NCI-H2107 treated with DMSO at 0.1 percent for 48 hours (cell line): ENCODE measurements at regions not wholly inside any gene's neighbourhood (a gene's known extent, or its start where the extent isn't known, plus 50 kb on each side); places are given as distances from the start of the nearest gene placed in this dataset.
"Not testable (repeated sequence)": the region's sequence is repeated elsewhere in the genome, so short reads cannot be mapped to it uniquely, and the experiment has no call there.

ENCODE experiments used
- DNase-seq: peaks from one replicate; lab custom pipeline; 2025; ENCODE audit not compliant: unreplicated experiment; lab: John Stamatoyannopoulos, UW

DNA sequence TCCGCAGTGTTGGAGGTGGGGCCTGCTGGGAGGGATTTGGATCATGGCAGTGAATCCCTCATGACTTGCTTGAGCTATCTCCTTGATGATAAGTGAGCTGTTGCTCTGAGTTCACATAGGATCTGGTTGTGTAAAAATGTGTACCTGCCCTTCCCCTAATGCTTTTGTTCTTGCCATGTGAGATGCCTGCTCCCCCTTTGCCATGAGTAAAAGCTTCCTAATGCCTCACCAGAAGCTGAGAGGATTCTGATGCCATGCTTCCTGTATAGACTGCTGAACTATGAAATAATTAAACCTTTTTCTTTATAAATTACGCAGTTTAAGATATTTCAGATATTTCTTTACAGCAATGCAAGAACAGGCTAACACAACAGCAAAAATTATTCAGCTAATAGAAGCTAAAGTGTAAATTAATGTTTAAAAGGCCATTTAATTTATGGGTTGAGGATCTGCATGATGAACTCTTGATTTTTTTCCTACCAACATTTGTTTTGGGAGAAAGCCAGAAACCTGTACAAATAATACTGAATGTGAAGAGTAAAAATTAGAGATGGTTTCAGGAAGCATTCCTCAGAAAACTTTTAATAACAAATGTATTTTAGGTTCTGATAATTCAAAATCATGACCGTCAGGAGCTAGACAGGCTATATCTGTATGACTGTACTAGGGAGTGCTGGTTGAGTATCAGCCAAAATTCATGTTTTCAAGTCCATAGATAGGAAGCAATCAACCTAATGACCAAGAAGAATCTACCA, 177.5 kb upstream of the GRIA4 start:
- no peak for DNase-seq

DNA sequence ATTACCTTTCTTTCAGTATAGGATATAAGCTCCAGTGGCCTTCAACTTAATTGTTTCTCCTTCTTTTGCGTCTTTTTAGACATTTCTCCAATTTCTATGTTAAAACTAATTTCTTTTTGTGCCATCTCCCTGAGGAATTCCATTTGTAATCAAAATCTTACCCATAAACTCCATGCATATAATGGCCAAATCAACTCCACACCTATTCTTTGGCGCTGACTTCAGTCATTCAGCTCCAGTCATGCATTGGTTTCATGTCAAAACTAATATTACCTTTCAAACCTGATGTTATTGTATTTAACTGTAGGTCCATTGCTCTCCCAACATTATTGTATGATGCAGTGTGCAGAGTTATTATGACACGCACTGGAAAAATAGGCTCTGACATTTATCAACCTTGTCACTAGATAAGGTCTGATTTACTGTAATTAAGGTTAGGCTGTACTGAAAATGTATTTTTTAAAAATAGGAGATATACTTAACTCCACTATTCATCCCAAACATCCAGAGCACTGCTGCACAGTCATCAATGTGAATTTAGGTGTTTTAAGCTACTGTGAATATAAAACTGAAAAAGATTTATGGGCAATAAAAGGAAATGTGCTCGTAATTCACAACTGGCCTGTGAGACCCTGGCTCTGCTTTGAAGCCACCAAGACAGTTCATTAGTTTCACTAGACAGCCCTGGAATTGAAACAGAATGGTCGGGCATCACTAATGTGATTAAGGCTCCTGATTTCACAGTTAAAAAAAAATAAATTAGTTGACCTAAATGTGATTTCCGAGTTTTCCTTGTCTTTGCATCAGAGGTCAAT, 180.6 kb upstream of the GRIA4 start:
- DNase-seq: no peak

DNA sequence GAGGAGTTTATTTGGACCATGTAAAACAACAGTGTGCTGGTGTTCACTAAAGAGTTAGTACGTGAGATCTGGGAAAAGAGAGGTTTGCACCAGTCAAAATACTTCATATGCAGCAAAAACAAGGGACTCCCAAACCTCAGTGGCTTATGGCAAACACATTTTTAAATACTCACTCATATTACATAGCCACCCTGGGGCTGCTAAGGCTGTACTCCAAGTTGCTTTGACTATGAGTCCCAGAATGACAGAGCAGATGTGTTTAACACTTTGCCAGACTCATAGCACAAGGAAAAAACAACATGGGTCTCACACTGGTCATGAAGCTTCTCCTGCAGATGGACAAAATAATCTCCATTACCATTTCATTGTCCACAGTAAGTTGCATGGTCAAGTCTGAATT, 202.8 kb upstream of the GRIA4 start:
- DNase-seq: no peak

DNA sequence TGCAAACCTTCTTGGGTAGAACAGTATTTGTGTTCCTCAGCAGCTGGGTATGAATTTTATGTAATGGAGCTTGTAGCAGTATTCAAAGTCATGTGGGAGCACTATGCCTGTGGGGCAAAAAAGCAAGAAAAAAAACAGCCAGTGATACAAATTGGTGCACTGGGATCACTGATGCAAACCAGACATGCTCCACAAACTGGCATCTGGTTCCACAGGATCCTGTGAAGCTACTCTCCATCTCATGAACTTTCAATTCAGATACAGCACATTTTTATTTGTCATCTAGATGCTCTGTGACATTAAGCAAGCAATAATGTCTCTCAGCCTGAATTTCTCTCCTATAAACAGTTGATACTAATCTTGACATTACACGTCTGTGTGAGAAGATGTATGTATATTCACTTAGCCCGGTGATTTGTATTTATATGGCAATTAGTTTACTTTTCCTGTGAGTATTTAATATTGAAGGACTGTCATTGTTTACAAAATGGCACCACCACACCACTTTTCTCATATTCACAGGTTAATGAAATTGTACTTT, 208.5 kb upstream of the GRIA4 start:
- no peak for DNase-seq

DNA sequence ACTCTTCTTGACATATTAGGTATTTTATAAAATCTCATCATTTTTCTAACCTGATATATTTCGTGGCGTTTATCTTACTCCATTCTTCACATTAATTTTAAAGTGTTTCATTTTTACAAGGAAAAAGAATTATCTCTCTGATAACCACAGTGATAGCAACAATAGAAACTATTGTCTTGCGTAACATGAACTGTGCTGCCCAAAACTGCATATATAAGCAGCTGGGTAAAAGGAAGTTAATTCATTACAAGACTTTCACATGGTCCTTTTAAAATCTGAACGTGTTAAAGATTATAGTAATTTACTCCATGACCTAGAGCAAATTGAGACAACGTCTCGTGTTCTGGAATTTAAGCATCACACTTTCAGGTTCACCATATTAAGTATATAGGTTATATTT, 210.4 kb upstream of the GRIA4 start:
- DNase-seq: no peak

DNA sequence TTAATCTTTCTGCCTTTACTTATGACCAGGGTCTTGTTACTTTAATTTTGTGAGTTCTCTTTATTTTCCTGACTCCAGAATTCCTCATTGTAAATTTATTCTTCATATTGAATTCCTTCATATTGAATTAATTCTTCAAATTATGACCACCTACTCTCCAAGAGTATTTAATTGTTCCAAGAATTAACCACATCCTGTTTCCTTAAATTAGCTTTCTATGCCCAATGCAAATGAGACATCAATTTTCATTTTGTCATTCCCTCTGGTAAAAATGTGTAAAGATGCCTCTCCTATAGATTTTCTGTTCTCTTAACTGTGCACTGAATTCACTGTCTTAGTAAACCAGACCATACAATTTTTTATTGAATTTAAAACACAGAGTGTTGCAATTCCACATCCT, 211.2 kb upstream of the GRIA4 start:
- no peak for DNase-seq

DNA sequence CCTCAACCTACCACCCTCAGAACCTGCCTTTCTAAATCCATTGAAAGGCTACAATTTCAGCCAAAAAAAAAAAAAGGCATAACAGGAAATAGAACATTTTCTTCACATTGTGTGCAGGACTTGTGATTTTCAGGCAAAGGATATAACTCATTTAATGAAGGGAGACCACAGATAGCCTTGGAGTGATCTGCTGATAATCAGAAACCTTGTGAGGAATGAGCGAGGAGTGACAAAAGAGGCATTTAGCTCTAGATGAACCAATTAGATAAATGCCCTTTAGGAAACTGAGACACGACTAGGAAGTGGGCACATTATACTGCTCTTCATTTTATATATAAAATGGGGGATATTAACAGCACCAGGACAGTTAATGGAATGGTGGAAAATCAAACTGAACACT, 216.5 kb upstream of the GRIA4 start:
- DNase-seq: no peak

DNA sequence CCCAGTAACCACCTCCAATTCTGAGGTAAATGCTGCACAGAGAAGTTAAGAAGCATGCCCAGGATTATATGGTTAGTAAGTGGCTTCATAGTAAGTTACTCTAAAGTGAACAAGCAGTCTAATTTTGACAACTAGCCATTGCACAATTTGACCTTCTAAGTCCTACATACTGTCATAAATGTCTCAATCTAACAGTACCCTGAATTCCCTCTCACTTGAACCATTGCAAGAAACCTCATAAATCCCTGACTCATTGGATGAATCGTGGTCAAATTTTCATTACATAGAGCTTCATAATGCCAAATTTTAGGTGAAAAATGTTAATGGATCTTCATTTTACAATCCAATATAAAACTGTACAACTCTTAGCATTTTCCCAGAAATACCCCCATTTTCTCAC, 217.3 kb upstream of the GRIA4 start:
- DNase-seq: no peak

DNA sequence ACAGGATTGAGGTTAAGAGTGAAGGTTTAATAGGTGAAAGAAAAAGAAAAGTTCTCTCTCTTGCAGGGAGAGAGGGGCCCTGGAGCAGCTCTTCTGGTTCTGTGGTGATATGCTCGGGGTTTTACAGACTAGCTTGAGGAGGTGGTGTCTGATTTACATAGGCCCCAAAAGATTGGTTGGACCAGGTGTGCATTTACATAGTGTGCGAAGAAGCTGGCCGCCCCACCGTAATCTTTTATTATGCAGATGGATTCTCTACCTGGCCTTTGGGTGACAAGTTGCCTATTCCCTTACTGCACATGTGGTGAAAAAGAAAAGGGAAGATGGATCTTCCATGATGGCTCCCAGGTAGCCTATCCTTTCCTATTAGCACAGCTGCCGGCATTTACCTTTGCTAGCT, 219.9 kb upstream of the GRIA4 start:
- DNase-seq: no peak

DNA sequence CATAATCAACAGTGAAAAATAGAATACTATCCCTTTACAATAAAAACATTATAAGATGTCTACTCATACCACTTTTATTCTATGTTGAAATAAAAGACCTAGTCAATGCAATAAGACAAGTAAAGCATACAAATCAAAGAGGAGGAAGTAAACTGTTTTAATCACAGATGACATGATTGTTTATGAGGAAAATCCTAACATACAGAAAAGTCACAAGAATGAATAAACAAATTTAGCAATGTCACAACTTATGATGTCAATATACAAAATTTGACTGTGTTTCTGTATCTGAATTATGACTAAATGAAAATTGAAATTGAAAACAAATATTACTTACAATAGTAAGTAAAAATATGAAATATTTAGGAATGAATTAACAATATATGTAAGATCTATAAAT, 221.9 kb upstream of the GRIA4 start:
- no peak for DNase-seq

DNA sequence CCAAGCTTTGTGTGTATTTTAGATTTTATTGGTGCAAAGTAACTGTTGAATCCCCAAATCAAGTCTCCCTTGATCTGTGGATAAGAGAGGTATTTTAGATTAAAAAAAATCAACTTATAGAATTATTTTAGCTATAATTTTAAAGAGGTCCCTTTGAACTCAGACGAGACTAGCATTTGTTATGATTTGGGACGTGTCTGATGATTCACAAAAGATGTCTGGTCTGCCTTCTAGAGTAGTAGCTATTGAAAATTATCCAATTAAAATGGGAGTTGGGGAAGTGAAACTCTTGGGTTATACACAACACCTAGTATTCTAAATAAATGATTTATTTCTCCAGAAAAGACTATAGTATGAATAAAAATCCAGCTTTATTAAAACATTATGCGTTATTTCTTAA, 227.9 kb upstream of the GRIA4 start:
- DNase-seq: no peak

DNA sequence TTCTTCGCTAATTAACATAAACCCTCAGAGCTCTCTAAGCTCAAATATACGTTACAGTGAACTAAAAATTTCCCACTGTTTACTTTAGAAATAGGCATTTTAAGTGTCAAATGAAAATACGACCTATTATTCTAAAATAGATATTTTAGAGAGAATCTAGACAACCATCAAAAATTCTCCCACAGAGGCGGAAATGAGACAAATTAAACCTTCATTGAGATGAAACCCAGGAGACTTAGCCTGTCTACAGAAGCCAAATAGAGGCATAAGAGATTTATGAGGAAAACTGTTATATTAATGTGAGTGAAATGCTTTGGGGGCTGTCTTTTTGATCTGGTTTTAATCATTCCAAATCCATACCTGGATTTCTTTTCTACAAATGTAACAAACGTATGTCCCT, 232.0 kb upstream of the GRIA4 start:
- DNase-seq: no peak

DNA sequence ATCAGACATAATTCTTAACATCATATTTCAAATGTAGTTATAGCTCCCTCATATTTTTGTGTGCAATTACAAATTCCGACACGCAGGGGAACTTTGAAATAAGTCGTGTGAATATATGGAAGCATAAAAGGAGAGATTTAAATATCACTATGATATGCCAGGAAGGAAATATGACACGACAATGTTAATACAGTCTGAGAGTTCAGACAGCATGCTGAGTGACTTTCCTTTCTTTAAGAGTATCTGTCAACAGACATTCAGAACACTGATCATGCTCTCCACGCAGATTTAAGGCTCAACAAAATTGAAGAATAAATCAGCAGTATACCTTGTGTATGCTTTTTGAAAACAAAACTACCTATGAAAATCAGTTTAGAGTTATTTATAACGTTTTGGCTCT, 232.6 kb upstream of the CARD18 start:
- DNase-seq: no peak

DNA sequence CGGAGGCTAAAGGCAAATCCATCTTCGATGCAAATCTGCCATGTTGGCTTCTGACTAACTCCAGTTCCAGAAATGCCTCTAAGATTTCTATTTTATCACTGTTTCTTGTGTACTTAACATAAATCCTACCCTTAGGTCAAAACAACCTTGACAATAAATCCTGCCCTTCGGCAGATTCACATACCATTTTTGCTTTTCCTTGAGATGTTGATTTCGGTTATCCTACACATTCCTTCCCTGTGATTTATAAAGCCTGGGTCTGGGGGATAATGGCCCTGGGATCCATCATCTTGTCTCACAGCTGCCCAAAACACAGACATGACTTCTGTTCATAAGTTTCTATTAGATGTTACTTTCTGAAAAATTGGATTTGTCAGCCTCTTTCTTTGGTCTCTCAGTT, 231.7 kb upstream of the CARD18 start:
- DNase-seq: no peak

DNA sequence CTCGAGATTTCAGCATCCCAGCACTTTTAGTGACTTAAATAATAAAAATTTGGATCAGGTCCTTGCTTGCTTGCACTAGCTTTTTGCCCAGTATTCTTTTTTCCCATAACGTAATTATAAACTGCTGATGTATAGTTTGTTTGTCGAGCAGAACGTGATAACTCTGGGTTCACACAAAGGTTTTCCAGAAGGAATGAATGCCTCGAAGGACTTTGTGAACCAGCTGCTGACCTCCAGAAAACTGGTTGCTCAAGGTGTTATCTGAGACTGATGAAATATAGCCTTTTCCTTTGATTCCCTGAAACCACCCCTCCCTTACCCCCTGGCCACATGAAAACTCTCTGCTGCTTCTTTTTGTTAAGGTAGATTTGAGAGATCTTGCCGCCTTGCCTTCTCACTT, 229.1 kb upstream of the CARD18 start:
- DNase-seq: no peak

DNA sequence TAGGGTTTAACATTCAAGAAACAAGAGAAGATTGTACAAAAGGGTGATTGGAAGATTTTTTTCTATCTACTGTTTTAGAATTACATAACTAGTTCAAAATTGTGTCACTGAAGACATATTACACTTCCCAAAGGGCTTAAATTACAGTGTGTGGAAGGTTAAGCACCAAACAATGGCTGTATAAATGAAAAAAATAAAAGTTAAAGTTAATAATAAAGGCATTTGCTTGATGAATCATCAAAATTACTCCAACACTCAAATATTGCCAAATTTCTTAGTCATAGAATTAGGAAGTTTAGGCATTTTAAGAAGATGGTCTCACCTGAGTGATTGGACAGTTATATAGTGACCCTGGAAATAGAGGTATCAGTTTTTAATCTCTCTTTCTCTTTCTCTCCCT, 227.6 kb upstream of the CARD18 start:
- DNase-seq: no peak

DNA sequence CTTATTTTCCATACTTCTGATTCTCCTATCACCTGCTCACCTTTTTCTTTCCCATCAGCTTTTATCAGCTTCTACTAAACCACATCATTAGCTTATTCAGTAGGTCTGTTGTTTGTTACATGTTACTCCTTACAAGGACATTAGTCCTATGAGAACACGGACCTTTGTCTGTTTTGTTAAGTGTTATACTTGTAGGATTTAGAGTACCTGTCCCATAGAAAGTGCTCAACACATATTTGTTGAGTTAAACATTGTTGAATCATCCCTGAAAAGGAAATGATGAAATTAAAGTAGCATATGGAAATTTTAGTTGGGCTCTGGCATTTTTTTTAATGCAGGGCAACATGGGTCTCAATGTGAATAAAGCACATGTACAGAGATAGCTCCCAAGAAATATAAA, 222.1 kb upstream of the CARD18 start:
- DNase-seq: no peak

DNA sequence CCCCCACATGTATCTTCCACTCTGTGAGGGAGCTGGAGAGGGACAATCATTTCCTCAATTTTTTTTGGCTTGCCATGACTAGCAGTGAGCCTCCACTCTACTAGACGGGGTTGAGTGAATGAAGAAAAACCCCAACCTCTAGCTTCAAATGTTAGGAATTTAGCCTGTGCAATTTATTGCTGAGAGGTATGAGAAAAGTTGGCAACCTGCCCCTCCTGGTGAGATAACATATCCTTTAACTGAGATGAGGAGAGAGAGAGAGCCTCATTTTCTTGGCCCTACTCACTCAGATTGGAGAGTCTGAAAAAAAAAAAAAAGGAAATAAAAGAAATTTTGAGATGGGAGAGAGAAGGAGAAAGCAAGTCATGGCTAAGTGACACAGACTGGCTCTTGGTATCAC, 218.2 kb upstream of the CARD18 start:
- no peak for DNase-seq

DNA sequence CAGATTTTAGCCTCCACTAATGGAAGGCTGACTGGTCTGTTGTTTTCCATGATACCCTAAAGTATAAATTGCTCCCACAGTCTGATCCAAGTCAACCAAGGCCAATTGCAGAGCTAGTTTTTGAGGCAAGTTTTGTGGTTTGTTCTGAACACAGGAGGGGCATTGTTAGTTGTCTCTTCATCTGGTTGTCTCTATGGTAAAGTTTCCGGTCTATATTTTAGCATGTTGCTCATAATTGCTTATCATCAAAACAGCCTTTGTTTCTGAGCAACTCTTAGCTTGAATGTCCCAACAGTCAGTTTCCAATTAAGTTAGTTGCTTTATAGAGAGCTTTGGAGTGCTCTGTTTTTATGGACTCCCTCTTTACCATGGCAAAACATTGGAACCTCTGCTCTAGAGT, 217.6 kb upstream of the CARD18 start:
- DNase-seq: no peak

DNA sequence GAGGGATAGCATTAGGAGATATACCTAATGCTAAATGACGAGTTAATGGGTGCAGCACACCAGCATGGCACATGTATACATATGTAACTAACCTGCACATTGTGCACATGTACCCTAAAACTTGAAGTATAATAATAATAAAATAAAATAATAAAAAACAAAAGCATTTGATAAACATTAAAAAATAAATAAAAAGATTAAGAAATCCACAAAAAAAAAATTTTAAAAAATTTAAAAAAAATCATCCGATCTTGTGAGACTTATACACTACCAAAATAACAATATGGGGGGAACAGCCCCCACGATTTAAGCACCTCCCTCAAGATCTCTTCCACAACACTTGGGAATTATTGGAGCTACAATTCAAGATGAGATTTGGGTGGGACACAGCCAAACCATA, 210.3 kb upstream of the CARD18 start:
- not testable (repeated sequence) for DNase-seq

DNA sequence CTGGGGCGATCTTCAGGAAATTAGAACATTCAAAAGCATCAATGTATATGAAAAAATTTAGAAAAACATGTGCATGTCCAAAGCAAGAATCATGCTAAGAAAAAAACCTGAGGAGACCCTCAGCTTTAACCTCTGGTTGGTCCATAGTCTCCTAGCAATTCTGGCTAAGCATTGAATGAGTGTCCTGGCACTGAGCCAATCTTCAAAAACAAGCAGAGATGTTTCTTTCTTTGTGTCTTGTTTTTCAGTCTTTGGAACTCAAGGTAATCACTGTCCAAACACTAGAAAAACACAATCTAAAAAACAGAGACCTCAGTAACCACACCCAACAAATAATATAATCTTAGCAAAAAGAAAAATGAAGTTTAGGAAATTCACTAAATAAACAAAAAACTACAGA, 205.4 kb upstream of the CARD18 start:
- DNase-seq: no peak

DNA sequence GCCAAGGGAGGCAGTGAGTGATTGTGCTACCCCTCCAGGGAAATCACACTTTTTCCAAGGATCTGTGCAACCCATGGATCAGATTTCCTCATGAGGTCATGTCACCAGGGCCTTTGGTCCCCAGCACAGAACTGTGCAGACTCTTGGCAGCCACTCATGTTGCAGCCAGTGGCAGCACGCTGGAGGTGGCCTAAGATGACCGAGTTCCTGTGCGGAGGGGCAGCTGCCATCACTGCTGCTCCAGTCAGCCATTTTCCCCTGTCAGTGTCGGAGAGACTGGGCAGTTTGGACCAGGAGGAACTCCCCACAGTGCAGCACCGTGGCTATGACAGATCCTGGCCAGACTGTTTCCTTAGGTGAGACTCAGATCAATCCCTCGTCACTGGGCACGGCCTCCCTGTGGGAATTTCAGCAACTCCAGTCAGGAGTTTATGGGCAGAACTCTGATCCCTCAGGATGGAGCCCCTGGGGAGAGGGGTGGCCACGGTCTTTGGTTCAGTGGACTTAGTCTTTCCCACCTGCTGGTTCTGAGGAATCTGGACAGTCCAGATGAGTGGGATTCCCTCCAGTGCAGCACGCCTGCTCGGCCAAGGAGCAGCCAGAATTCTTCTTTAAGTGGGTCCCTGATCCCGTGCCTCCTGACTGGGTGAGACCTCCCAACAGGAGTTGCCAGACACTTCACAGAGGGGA, 194.6 kb upstream of the CARD18 start:
- DNase-seq: no peak
